Memory B cell (primary cell): ENCODE measurements at regions not wholly inside any gene's neighbourhood (a gene's known extent, or its start where the extent isn't known, plus 50 kb on each side); places are given as distances from the start of the nearest gene placed in this dataset.

Experiments
- ATAC-seq: fragments of 150-1000 bp; cut with Tn5 transposase; 2 replicates; pipeline ENCODE4 v1.10.0; 2021; ENCODE audit warnings: low read depth, mild to moderate bottlenecking, moderate library complexity
- DNase-seq, 2 donors: peaks; one replicate each; pipeline ENCODE4 v3.0.0; 2022; ENCODE audit warnings: low spot score in 2 of 2
- H3K27ac Mint-ChIP-seq: one replicate; pipeline ENCODE4 v1.8.0; 2022; ENCODE audit warnings: mild to moderate bottlenecking, moderate library complexity, mixed read lengths
- H3K27me3 Mint-ChIP-seq: one replicate; pipeline ENCODE4 v1.8.0; 2022; ENCODE audit warnings: mixed read lengths
- H3K36me3 Mint-ChIP-seq: one replicate; pipeline ENCODE4 v1.8.0; 2022; ENCODE audit warnings: mild to moderate bottlenecking, mixed read lengths
- H3K4me1 Mint-ChIP-seq: one replicate; pipeline ENCODE4 v1.8.0; 2022; ENCODE audit warnings: mixed read lengths
- H3K4me3 Mint-ChIP-seq: one replicate; pipeline ENCODE4 v1.8.0; 2022; ENCODE audit warnings: mild to moderate bottlenecking, moderate library complexity, mixed read lengths
- H3K9me3 Mint-ChIP-seq: one replicate; pipeline ENCODE4 v1.8.0; 2022; ENCODE audit warnings: mixed read lengths

- H3K36me3 Mint-ChIP-seq, result peaks cover 2% of the 10 kb centered on the region
- peaks cover 6% of the 10 kb centered on the region for H3K27me3 Mint-ChIP-seq
- H3K9me3 Mint-ChIP-seq, result peaks cover 8% of the 10 kb centered on the region
- no peak for DNase-seq
- H3K4me1 Mint-ChIP-seq, result no peaks in the 10 kb centered on the region
- no peak for ATAC-seq
- H3K27ac Mint-ChIP-seq, result no peak overlapping the region
- H3K4me3 Mint-ChIP-seq, result no peak overlapping the region
Observed at GRCh38 chr11:116525961-116526495, 246.8 kb downstream of the BUD13 start.

DNA sequence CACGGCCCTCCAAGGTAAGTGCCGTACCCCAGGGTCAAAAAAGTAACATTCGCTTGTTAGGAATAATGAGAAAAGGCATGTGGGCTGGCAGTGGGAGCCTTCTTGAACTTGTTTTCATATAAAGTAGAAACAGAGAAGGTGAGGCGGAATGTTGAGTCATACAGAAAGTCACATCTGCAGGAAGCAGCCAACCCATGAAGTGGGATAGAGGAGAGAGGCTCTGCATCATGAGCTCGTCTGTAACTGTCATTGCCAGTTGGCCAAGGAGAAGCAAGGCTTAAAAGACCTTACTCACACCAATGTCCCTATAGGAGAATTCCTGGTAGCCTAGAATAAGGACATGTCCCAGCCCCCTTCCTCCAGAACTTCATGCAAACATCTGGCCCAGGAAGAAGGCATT is 253.3 kb downstream of the BUD13 start:
- ATAC-seq (no peak), DNase-seq (no peak)
- H3K36me3 Mint-ChIP-seq, result peaks cover 1% of the 10 kb centered on the region
- peaks cover 1% of the 10 kb centered on the region for H3K9me3 Mint-ChIP-seq
- H3K27ac Mint-ChIP-seq, result no peak overlapping the region
- no peak overlapping the region for H3K4me3 Mint-ChIP-seq
- peaks cover 3% of the 10 kb centered on the region for H3K4me1 Mint-ChIP-seq
- H3K27me3 Mint-ChIP-seq, result peaks cover 15% of the 10 kb centered on the region

DNA sequence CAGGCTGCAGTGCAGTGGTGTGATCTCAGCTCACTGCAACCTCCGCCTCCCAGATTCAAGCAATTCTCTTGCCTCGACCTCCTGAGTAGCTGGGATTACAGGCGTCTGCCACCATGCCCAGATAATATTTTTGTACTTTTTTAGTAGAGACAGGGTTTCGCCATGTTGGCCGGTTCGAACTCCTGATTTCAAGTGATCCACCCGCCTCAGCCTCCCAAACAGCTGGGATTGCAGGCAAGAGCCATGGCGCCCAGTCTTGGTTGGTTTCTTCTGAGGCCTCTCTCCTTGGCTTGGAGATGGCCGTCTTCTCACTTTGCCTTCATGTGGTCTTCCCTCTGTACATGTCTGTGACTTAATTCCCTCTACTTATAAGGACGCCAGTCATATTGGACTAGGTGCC is 254.6 kb downstream of the BUD13 start:
- Mint-ChIP-seq H3K4me3 (no peak overlapping the region), H3K4me1 (peaks cover 3% of the 10 kb centered on the region), H3K27ac (no peak overlapping the region), H3K27me3 (peaks cover 19% of the 10 kb centered on the region), H3K36me3 (peaks cover 1% of the 10 kb centered on the region), H3K9me3 (peaks cover 1% of the 10 kb centered on the region)
- DNase-seq (no peak), ATAC-seq (no peak)

DNA sequence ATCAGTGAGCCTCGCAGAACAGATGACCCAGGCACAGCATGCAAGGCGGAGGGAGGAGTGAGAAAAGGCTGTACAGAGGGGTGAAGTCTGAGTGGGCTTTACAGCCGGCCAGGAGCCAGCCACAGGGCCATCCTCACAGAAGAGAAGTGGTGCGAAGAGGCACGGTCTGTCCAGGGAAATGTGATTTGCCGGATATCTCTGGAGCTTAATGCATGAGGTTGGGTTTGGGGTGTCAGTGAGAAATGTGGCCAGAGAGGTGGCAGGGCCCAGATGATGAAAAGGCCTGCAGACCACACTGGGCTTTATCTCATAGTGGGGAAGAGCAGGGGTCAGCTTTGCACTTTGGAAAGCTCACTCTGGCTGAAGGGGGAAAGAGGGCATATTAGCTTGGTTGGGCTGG is 255.2 kb downstream of the BUD13 start:
- peaks cover 1% of the 10 kb centered on the region for H3K9me3 Mint-ChIP-seq
- DNase-seq (no peak), ATAC-seq (no peak)
- H3K36me3 Mint-ChIP-seq, result peaks cover 1% of the 10 kb centered on the region
- H3K4me1 Mint-ChIP-seq, result peaks cover 3% of the 10 kb centered on the region
- peaks cover 20% of the 10 kb centered on the region for H3K27me3 Mint-ChIP-seq
- no peak overlapping the region for H3K27ac Mint-ChIP-seq
- no peak overlapping the region for H3K4me3 Mint-ChIP-seq

DNA sequence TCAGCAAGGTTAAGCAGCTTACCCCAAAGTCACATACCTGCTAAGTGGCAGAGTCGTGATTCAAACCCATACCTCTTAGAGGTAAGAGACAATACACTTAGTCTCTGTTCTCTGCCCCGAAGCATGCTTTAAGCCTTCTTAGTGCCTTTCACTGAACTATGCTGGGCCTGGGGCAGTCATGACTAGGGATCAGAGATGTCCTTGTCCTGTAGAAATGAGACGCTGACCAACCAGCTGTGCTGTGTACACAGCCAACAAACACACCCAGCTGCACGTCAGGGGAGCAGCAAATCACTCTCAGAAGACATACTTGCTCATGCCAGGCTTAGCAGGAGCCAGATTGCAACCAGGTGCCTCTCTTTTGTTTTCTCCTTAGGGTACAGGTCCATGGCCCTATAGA is 255.7 kb downstream of the BUD13 start:
- Mint-ChIP-seq H3K27ac (no peak overlapping the region), H3K4me1 (peaks cover 3% of the 10 kb centered on the region), H3K9me3 (peaks cover 1% of the 10 kb centered on the region), H3K4me3 (no peak overlapping the region), H3K36me3 (peaks cover 1% of the 10 kb centered on the region), H3K27me3 (peaks cover 20% of the 10 kb centered on the region)
- DNase-seq, result no peak
- ATAC-seq, result no peak

DNA sequence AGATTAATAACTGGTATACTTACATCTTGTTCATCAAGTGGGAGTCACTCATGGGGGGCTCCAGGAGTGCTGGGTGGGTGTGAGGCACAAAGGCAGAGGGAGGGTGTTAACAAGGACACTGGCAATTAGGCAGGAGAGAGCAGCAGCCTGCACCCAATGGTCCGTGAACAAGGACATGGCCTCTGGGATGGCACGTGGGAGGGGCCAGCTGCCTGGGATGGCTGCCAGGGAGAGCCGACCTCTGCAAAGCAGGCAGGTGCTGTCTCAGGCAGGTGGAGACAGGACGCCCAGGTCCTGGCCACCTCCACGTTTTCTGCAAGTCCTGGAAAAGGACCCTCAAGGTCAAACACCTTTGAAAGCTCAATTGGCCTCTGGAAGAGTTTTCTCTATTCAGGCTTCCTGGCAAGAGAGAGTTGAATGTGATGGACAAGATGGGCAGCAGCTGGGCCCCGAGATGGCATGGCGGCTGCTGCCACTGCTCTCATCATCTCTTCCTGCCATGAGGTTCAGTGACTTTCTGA is 257.1 kb downstream of the BUD13 start:
- H3K27me3 Mint-ChIP-seq, result peaks cover 22% of the 10 kb centered on the region

GRCh38 chr11:116513894-116514293 is 258.9 kb downstream of the BUD13 start:
- Mint-ChIP-seq H3K9me3 (no peaks in the 10 kb centered on the region), H3K4me3 (no peak overlapping the region), H3K27ac (no peak overlapping the region), H3K27me3 (peaks cover 22% of the 10 kb centered on the region), H3K4me1 (no peaks in the 10 kb centered on the region), H3K36me3 (peaks cover 1% of the 10 kb centered on the region)
- DNase-seq, result no peak
- ATAC-seq, result no peak

More for the DNA sequence above, 257.1 kb downstream of the BUD13 start:
- ATAC-seq (no peak), DNase-seq (no peak)
- Mint-ChIP-seq H3K9me3 (peaks cover 1% of the 10 kb centered on the region), H3K27ac (no peak overlapping the region), H3K36me3 (peaks cover 1% of the 10 kb centered on the region), H3K4me3 (no peak overlapping the region), H3K4me1 (peaks cover 3% of the 10 kb centered on the region)

DNA sequence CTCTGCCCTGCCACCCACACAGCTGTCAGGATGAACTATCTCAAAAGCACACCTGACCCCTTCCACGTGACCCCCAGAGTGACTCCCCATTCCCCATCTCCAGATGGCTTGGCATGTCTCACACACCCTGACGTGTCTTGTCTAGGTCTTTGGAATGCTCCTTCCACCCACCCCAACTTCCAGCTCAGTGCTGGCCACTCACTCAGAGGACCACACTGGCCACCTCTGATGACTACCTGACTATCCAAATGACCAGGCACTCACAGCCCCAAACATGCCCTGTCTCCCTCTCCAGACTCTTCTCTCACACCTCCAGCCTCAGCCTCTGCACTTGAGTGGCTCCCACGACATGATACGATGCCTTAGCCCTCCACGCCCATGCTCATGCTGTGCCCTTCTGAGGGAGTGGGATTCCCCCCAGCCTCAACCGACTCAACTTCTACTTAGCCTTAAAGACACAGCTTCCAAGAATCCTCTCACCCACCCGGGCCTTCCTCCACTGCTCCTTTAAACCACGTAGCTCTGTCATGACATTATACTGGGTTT is 259.4 kb downstream of the BUD13 start:
- ATAC-seq, result no peak
- H3K27ac Mint-ChIP-seq, result no peak overlapping the region
- H3K27me3 Mint-ChIP-seq, result peaks cover 24% of the 10 kb centered on the region

GRCh38 chr11:116512841-116513240 is 259.9 kb downstream of the BUD13 start:
- Mint-ChIP-seq H3K27ac (no peak overlapping the region), H3K27me3 (peaks cover 22% of the 10 kb centered on the region), H3K4me3 (no peak overlapping the region), H3K36me3 (peaks cover 1% of the 10 kb centered on the region), H3K4me1 (no peaks in the 10 kb centered on the region), H3K9me3 (no peaks in the 10 kb centered on the region)
- DNase-seq (no peak), ATAC-seq (no peak)

More for the DNA sequence above, 259.4 kb downstream of the BUD13 start:
- H3K4me3 Mint-ChIP-seq, result no peak overlapping the region
- H3K4me1 Mint-ChIP-seq, result no peaks in the 10 kb centered on the region
- peaks cover 1% of the 10 kb centered on the region for H3K36me3 Mint-ChIP-seq
- DNase-seq, result no peak
- H3K9me3 Mint-ChIP-seq, result no peaks in the 10 kb centered on the region

DNA sequence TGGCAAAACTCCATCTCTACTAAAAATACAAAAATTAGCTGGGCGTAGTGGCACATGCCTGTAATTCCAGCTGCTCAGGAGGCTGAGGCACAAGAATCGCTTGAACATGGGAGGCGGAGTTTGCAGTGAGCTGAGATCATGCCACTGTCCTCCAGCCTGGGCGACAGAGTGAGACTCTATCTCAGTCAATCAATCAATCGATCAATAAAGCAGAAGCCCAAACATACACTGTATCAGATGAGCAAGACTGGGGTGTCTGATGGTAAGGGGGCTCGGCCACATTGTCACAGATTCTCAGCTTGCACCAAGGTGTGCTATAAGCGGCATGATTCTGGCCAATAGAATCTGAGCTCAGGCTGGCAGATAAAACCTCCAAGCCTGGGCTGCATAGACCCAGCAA is 261.1 kb downstream of the BUD13 start:
- H3K27me3 Mint-ChIP-seq, result peaks cover 21% of the 10 kb centered on the region
- peaks cover 1% of the 10 kb centered on the region for H3K36me3 Mint-ChIP-seq
- H3K4me3 Mint-ChIP-seq, result no peak overlapping the region
- H3K9me3 Mint-ChIP-seq, result no peaks in the 10 kb centered on the region
- ATAC-seq (no peak), DNase-seq (no peak)
- H3K4me1 Mint-ChIP-seq, result no peaks in the 10 kb centered on the region
- H3K27ac Mint-ChIP-seq, result no peak overlapping the region

- DNase-seq (no peak), ATAC-seq (no peak)
- Mint-ChIP-seq H3K4me3 (no peak overlapping the region), H3K36me3 (peaks cover 1% of the 10 kb centered on the region), H3K4me1 (no peaks in the 10 kb centered on the region), H3K27me3 (peaks cover 23% of the 10 kb centered on the region), H3K9me3 (no peaks in the 10 kb centered on the region), H3K27ac (no peak overlapping the region)
Observed at GRCh38 chr11:116510886-116511650, 261.7 kb downstream of the BUD13 start.

DNA sequence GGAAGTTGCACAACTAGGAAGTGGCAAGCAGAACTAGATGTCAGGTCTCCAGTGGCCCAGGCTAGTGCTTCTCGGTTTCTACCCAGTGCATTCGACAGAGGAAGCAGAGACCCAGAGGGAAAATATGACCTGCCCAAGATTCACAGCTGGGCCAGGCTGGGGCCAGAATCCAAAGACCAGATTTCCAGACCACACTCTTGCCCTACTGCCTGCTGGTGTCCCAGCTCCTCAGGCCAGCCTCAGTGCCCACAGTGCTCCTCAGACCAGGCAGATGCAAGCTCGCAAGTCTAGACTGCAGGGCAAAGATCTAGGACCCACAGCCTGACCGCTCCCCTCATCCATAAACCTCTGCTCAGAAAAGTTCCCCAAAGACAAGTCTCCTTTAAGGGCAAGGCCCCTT is 262.6 kb downstream of the BUD13 start:
- peaks cover 22% of the 10 kb centered on the region for H3K27me3 Mint-ChIP-seq
- no peaks in the 10 kb centered on the region for H3K36me3 Mint-ChIP-seq
- H3K9me3 Mint-ChIP-seq, result no peaks in the 10 kb centered on the region
- no peak overlapping the region for H3K4me3 Mint-ChIP-seq
- no peaks in the 10 kb centered on the region for H3K4me1 Mint-ChIP-seq
- no peak for ATAC-seq
- DNase-seq, result no peak
- H3K27ac Mint-ChIP-seq, result no peak overlapping the region

DNA sequence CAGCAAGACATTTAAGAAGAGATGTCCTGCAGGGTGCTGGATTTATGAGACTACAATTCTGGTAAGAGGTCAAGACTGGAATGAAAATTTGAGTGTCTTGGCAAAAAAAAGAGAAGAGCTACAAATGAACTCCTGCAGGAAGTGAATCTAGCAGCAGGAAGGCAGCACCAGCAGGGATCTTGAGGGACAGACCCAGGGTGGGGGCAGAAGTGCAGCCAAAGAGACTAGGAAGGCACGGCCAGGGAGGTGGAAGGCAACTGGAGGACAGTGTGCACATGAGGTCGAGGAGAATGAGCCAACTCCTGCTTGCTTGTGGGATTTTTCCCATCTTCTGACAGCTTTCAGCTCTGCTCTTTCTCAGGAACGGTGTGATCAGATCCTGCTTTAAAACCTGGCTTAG is 263.2 kb downstream of the BUD13 start:
- ATAC-seq (no peak), DNase-seq (no peak)
- no peak overlapping the region for H3K4me3 Mint-ChIP-seq
- no peaks in the 10 kb centered on the region for H3K9me3 Mint-ChIP-seq
- no peaks in the 10 kb centered on the region for H3K4me1 Mint-ChIP-seq
- H3K36me3 Mint-ChIP-seq, result no peaks in the 10 kb centered on the region
- H3K27me3 Mint-ChIP-seq, result peaks cover 23% of the 10 kb centered on the region
- no peak overlapping the region for H3K27ac Mint-ChIP-seq

- Mint-ChIP-seq H3K4me3 (no peak overlapping the region), H3K4me1 (no peaks in the 10 kb centered on the region), H3K36me3 (no peaks in the 10 kb centered on the region), H3K27ac (no peak overlapping the region), H3K9me3 (no peaks in the 10 kb centered on the region), H3K27me3 (peaks cover 23% of the 10 kb centered on the region)
- DNase-seq (no peak), ATAC-seq (no peak)
Observed at GRCh38 chr11:116507849-116508695, 264.7 kb downstream of the BUD13 start.
